HG03280 (cell line): ENCODE measurements at regions not wholly inside any gene's neighbourhood (a gene's known extent, or its start where the extent isn't known, plus 50 kb on each side); places are given as distances from the start of the nearest gene placed in this dataset.

Experiments used
- ATAC-seq: cut with Tn5 transposase; IDR thresholded peaks from one replicate; pipeline ENCODE4 v1.9.1; 2021; ENCODE audit warnings: mild to moderate bottlenecking, moderate library complexity; ENCODE audit not compliant: unreplicated experiment

GRCh38 chr10:131424836-131425491 lies 113.4 kb upstream of the TCERG1L start:
- no peak for ATAC-seq

- no peak for ATAC-seq
Observed at GRCh38 chr10:131425752-131426533, 114.4 kb upstream of the TCERG1L start.

- no peak for ATAC-seq
Observed at GRCh38 chr10:131426534-131426898, 115.0 kb upstream of the TCERG1L start.

DNA sequence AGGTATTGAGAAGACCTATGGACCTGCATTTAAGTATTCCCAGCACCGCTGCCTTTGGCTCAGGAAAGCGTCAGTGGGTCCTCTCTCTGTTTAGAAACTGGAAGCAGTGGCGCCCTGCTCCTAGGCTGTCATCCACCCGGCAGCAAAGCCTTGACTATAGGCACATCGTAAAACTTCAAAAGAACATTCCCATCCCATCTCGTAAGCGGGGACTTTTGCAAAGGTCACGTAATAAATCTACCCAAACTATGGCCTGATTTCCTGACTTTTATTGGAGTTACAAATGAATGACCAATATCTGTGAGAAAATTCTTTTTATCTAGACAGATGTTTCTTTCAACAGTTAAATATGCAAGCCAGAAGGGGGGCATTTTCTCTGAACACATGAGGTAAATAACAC lies 115.8 kb upstream of the TCERG1L start:
- ATAC-seq = no peak

GRCh38 chr10:131427901-131428300 lies 116.4 kb upstream of the TCERG1L start:
- no peak for ATAC-seq

- ATAC-seq = no peak
Observed at GRCh38 chr10:131429141-131429540, 117.6 kb upstream of the TCERG1L start.

- no peak for ATAC-seq
Observed at GRCh38 chr10:131429942-131430341, 118.4 kb upstream of the TCERG1L start.

DNA sequence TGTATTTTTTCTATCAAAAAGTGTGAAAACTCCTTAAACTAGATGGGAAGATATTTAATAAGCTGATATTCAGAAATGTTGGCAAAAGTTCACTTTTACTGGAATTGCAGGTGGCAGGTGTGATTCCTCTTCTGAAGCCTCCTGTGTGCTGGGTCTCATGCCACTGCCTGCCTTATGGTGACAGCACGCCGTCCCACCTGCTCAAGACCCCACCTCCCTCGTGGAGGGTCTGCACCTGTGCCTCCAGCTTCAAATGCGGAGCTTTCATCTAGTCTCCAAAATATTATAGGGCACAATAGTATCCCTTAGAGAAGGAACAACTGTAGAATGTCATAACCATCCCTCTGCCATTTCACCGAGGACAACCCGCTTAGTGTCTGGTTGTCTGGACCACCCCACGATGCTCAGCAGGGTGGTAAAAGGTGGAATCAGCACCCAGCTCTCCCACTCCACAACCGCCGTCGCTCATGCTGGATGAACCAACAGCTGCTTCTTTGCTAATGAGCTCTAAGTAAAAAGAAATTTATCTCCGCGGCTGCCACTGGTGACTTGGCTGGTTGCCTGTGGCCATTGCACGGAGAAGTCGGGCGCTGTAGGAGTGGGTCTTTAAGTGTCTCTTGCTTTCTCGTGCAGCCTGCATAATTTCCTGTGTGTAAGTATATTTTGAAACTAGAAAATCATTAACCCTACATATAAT lies 119.3 kb upstream of the TCERG1L start:
- no peak for ATAC-seq

DNA sequence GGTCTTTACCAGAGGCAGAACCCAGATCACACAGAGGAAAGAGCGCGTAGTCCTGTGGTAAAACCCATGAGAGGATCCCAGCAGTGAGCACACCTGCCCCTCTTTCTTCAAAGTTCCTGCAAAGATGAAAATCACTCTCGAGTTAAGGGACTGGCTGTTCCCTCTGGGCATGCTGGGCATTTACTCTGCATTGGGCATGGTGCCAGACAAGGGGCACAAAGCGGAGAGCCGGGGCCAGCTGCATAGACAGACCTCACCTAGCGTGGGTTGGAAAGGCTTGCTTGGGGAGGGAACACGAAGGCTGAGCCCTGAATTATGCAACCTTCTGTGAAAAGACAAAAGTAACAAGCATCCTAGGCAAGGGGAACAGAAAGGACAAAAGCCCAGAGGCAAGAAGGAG lies 120.0 kb upstream of the TCERG1L start:
- ATAC-seq = no peak

GRCh38 chr10:131431978-131432690 lies 120.6 kb upstream of the TCERG1L start:
- ATAC-seq = no peak

- ATAC-seq = no peak
Observed at GRCh38 chr10:131433568-131433967, 122.0 kb upstream of the TCERG1L start.

DNA sequence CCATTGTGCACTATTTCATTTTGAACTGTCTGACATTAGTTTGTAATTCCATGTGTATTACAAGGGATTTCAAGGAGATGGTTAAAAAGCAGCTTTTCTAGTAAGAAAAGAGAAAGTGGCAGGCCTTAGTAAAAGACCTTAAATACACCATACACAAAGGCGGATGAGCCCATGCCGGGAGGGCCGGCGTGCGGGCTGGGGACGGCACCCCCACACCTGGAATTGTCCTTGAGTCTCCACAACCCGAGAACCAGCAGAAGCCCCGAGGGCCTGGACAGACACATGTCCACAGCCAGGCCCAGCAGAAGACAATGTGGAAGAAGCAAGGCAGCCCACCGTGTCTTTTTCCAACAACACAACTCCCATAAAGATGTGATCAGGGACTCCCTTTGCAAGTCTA lies 123.7 kb upstream of the TCERG1L start:
- no peak for ATAC-seq

GRCh38 chr10:131435760-131436457 lies 124.4 kb upstream of the TCERG1L start:
- ATAC-seq = no peak

DNA sequence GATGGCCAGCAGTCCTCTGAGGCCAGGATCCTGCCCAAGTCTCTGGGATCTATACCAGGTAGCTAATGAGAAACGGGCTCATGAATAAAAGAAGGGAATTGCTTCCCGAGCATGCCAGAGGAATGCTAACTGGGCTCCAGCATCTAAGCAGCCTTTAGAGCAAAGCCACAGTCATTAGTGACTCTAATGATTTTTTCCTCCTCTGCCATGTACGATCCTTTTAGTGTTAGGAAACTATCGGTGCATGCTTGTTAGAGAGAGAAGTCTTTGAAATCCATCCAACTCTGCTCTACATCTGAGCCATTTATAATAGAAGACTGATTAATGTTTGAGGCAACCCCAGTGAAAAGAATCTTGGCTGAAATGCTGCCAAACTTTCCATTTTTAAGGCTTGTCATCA lies 124.9 kb upstream of the TCERG1L start:
- no peak for ATAC-seq

- ATAC-seq = no peak
Observed at GRCh38 chr10:131437556-131438475, 126.3 kb upstream of the TCERG1L start.

DNA sequence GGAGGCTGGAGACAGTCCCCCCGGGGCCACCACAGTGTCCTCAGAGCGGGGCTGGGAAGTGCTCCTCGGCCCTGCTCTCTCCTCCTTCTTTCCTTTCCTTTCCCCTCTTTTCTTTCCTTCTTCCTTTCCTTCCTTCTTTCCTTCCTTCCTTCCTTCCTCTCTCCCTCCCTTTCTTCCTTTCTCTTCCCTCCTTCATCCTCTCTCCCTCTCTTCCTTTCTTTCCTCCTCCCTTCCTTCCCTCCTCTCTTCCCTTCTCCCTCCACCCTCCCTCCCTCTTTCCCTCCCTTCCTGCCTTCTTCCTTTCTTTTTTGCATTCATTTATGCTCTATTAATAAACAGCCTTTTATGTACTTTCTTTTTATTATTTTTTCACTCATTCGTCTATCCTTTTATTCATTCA lies 127.1 kb upstream of the TCERG1L start:
- no peak for ATAC-seq

DNA sequence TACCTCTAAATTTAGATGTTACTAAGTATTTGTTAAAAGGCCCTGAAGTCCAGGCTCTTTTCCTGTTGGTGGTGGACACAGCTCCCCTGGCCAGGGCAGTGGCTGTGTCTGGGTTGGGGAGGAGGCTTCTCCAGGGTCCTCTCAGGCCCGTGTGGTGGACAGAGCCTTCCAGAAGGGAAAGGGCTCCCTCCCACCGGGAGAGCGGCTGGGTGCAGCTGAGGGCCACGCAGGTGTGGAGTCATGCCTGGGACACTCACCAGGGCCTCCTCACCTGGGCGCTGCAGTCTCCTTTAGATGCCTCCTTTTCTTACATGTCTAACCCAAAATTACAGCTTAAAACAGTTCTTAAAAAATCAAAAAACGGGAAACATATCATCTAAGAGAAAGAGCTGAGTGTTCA lies 128.2 kb upstream of the TCERG1L start:
- ATAC-seq = no peak

- ATAC-seq = no peak
Observed at GRCh38 chr10:131440405-131441360, 129.2 kb upstream of the TCERG1L start.

DNA sequence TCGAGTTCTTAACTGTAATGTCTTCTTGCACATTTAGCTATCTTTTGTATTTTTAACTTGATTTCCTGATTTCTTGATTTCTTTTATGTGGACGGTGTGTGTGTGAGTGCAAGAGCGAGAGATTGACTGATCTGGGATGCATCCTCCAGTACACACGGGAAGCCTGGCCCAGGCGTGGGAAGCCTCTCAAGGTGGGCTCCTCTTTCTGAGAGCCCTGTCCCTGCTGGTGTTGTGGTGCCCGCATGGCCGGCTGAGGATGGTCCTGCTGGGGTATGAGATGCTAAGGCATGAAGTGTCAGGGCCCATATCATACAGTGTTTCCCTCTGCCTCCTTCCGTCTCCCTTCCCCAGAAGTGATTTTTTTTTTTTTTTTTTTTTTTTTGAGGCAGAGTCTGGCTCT lies 130.8 kb upstream of the TCERG1L start:
- ATAC-seq = no peak
